ENCODE measurements at regions not wholly inside any gene's neighbourhood (a gene's known extent, or its start where the extent isn't known, plus 50 kb on each side); places are given as distances from the start of the nearest gene placed in this dataset.

DNA sequence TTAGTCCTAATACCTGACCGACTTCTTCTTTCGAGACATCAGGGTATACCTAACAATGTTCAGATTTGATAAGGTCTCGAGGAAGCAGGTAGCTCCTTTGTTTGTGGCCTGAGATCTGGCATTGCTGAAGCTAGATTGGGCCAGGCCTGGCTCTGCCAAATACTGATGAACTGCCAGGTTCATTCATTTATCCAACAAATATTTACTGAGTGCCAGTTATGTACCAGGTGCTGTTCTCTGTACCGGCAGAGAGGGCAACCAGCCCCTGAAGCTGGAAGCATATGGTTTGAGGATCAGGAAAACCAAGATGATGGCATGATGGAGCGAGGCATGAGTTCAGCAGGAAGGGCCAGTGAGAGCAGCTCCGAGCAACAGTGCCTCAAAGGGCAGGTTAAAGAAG is 196.2 kb upstream of the NSMCE3 start:
- no peak overlapping the region for H3K4me3 ChIP-seq (ENCODE audit: extremely low read depth in 1 of 4, insufficient read depth in 2 of 4, low read depth in 3 of 4, low read length in 4 of 4)
- no peak overlapping the region; the same call in 1 of the 2 replicates for H2AK5ac ChIP-seq (ENCODE audit: low read depth, low read length)
- H3K4ac ChIP-seq (replicated peaks; ENCODE audit: insufficient read length, low read depth, low read length): no peak overlapping the region
- no peaks in the 10 kb centered on the region for H3K36me3 ChIP-seq (ENCODE audit: control insufficient read depth in 2 of 4, insufficient read depth in 4 of 4, low read length in 3 of 4)
- H3K56ac ChIP-seq (replicated peaks; ENCODE audit: insufficient read length, low read depth, low read length): no peak overlapping the region
- H3K79me2 ChIP-seq (ENCODE audit: control insufficient read depth in 1 of 2, insufficient read depth in 2 of 2, low read length in 2 of 2): no peaks in the 10 kb centered on the region; a peak in 1 of 4 replicates
- H4K20me1 ChIP-seq (replicated peaks in 1 of 2; ENCODE audit: control insufficient read depth in 1 of 2, insufficient read depth in 2 of 2, low read length in 2 of 2): peaks cover 0 to 2% of the 10 kb centered on the region in 2 experiments
- no peak overlapping the region; the same call in 1 of the 2 replicates for H2BK5ac ChIP-seq (ENCODE audit: low read depth, low read length)
- no peak overlapping the region for H2BK15ac ChIP-seq (ENCODE audit: low read length)
- H2BK12ac ChIP-seq (ENCODE audit: low read depth, low read length): no peak overlapping the region
- H3K27me3 ChIP-seq (replicated peaks in 1 of 4; ENCODE audit: control insufficient read depth in 3 of 4, extremely low read depth in 1 of 4, insufficient read depth in 3 of 4, low read length in 3 of 4): no peaks in the 10 kb centered on the region
- H4K8ac ChIP-seq (ENCODE audit: extremely low read depth, insufficient read depth, low read length): no peak overlapping the region
- H3K23ac ChIP-seq (ENCODE audit: insufficient read length): no peak overlapping the region
- H3K9ac ChIP-seq (replicated peaks in 1 of 4; ENCODE audit: extremely low read depth in 1 of 4, low read depth in 3 of 4, low read length in 3 of 4): no peak overlapping the region
- POLR2A ChIA-PET (ENCODE audit: partially characterized antibody): no interaction called here
- H4K91ac ChIP-seq (replicated peaks; ENCODE audit: insufficient read length, low read length): no peak overlapping the region
- H3K4me2 ChIP-seq (ENCODE audit: insufficient read depth in 1 of 2, low read depth in 2 of 2, low read length in 2 of 2): no peak overlapping the region
- H3K18ac ChIP-seq (ENCODE audit: extremely low read depth, low read length): no peak overlapping the region
- H2AFZ ChIP-seq (ENCODE audit: low read length): no peak overlapping the region
- H3K23me2 ChIP-seq (ENCODE audit: low read depth, low read length): no peaks in the 10 kb centered on the region
- no peak overlapping the region for H3K27ac ChIP-seq (ENCODE audit: low read depth, low read length)
- no peak for FAIRE-seq
- no peak overlapping the region for H3K14ac ChIP-seq (ENCODE audit: insufficient read length)
- no peak overlapping the region for H4K5ac ChIP-seq (ENCODE audit: insufficient read length, low read depth, low read length)
- DNase-seq (ENCODE audit: low read depth in 1 of 2, low spot score in 2 of 2): no peak
- no peak overlapping the region for H2BK20ac ChIP-seq (ENCODE audit: low read length)
- CTCF ChIA-PET (ENCODE audit: partially characterized antibody): interaction anchor here (0.8 to 1.0 kb wide), 2 partner anchors 14 to 30 kb away, joined by 3 read pairs; no protein-coding TSS in a partner anchor
- H2BK120ac ChIP-seq (replicated peaks; ENCODE audit: low read depth, low read length): no peak overlapping the region
- peaks cover 2% of the 10 kb centered on the region; the same call in 1 of the 2 replicates for H3K79me1 ChIP-seq (ENCODE audit: low read depth, low read length)
- 93% methylated on average over 6 of the region's 6 CpGs; no CpG with 5 or more reads in 1 of the 2 experiments for WGBS, 2 experiments (ENCODE audit: extremely low coverage in 1 of 2, insufficient coverage in 1 of 2, insufficient read length in 1 of 2, insufficient replicate concordance in 2 of 2, low coverage in 1 of 2, low lambda C conversion rate in 2 of 2, missing lambda C conversion rate in 1 of 2)
- peaks cover 0 to 4% (median 1%) of the 10 kb centered on the region in 4 experiments; a peak in 4 of 7 replicates for H3K4me1 ChIP-seq (replicated peaks in 1 of 4; ENCODE audit: control insufficient read depth in 3 of 4, insufficient read depth in 4 of 4, low read length in 3 of 4)
- TF ChIP-seq JUND (IDR thresholded peaks at IDR 0.05; ENCODE audit: low read length) (no peak), RXRA (IDR thresholded peaks at IDR 0.05; ENCODE audit: insufficient read depth, low read depth, low read length) (no peak), EZH2 (IDR thresholded peaks at IDR 0.05; ENCODE audit: low read depth, low read length, severe bottlenecking) (no peak), EP300 (IDR thresholded peaks at IDR 0.05; ENCODE audit: borderline replicate concordance in 1 of 2, low read depth in 2 of 2, low read length in 2 of 2) (no peak), RAD21 (IDR thresholded peaks at IDR 0.05 in 1 of 2, conservative IDR thresholded peaks at IDR 0.05 in 1 of 2; ENCODE audit: low read depth in 2 of 2, low read length in 2 of 2) (no peak), TCF12 (IDR thresholded peaks at IDR 0.05; ENCODE audit: low read depth, low read length) (no peak), RFX5 (IDR thresholded peaks at IDR 0.05; ENCODE audit: borderline replicate concordance, low read depth, low read length) (no peak), POLR2AphosphoS5 (IDR thresholded peaks at IDR 0.05; ENCODE audit: low read depth, low read length) (no peak), CREB1 (IDR thresholded peaks at IDR 0.05) (no peak), TEAD4 (IDR thresholded peaks at IDR 0.05; ENCODE audit: low read depth, low read length) (no peak), NRF1 (IDR thresholded peaks at IDR 0.05; ENCODE audit: low read depth, low read length) (no peak)
- H3K9me3 ChIP-seq (ENCODE audit: insufficient read depth in 2 of 2, low read depth in 1 of 2, low read length in 1 of 2): no peaks in the 10 kb centered on the region

Measured in H1 (cell line).